Esophagus (tissue), 2 donors: ENCODE measurements at regions not wholly inside any gene's neighbourhood (a gene's known extent, or its start where the extent isn't known, plus 50 kb on each side); places are given as distances from the start of the nearest gene placed in this dataset.

ENCODE experiments used
- H3K27ac ChIP-seq, 2 donors: one replicate each; pipeline ENCODE4 v1.5.1; 2013; ENCODE audit warnings: low read depth in 2 of 2, mild to moderate bottlenecking in 2 of 2, inconsistent platforms in 1 of 2, low read length in 1 of 2, moderate library complexity in 1 of 2
- H3K27me3 ChIP-seq, 2 donors: one replicate each; pipeline ENCODE4 v1.6.1; 2013; ENCODE audit warnings: low read length in 2 of 2, control low read depth in 1 of 2, mild to moderate bottlenecking in 1 of 2; ENCODE audit not compliant: insufficient read depth in 2 of 2, control insufficient read depth in 1 of 2
- H3K36me3 ChIP-seq, 2 donors: one replicate each; pipeline ENCODE4 v1.6.1; 2013; ENCODE audit warnings: low read length in 1 of 2; ENCODE audit not compliant: control insufficient read depth in 2 of 2, insufficient read depth in 2 of 2
- H3K4me1 ChIP-seq, 2 donors: one replicate each; pipeline ENCODE4 v1.6.1; 2013; ENCODE audit warnings: low read length in 1 of 2; ENCODE audit not compliant: control insufficient read depth in 2 of 2, insufficient read depth in 2 of 2
- H3K4me3 ChIP-seq, 2 donors: one replicate each; pipeline ENCODE4 v1.5.1; 2013; ENCODE audit warnings: low read length in 2 of 2, mild to moderate bottlenecking in 2 of 2, low read depth in 1 of 2, moderate library complexity in 1 of 2
- H3K9me3 ChIP-seq, 2 donors: one replicate each; pipeline ENCODE4 v1.6.1; 2013; ENCODE audit warnings: mild to moderate bottlenecking in 2 of 2, low read depth in 1 of 2, low read length in 1 of 2, moderate library complexity in 1 of 2; ENCODE audit not compliant: control insufficient read depth in 2 of 2, insufficient read depth in 1 of 2
- WGBS, 2 donors: extraction: QIAGEN DNeasy Blood & Tissue Kit; methylation state at CpG; one replicate each; pipeline ENCODE4 v1.1.7; 2013; 5-methylcytosine and 5-hydroxymethylcytosine counted together
- donor health status: healthy with polysubstance abuse.
- donor health status: Bipolar disorder and iron deficiency.

DNA sequence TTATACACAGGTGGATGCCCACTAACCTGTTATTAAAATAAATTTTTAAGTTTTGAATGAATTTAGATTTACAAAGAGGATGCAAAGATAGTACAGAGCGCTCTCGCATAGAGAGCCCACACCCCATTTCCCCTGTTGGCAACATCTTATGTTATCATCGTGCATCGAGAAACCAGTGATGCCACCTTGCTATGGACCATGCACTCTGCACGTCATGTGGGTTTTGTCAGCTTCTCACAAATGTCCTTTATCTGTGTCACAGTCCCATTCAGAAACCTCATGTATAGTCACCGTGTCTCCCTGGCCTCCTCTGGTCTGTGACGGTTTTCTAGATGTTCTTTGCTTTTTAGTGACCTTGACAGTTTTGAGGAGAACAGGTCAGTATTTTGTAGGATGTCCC lies 60.0 kb downstream of the ING1 start:
- Histone ChIP-seq H3K36me3 (no peaks in the 10 kb centered on the region), H3K27ac (no peak overlapping the region), H3K4me3 (no peak overlapping the region), H3K27me3 (no peaks in the 10 kb centered on the region), H3K9me3 (no peaks in the 10 kb centered on the region), H3K4me1 (no peaks in the 10 kb centered on the region)
- 85 to 90% methylated on average over 7 of the region's 7 CpGs for WGBS, 2 donors

DNA sequence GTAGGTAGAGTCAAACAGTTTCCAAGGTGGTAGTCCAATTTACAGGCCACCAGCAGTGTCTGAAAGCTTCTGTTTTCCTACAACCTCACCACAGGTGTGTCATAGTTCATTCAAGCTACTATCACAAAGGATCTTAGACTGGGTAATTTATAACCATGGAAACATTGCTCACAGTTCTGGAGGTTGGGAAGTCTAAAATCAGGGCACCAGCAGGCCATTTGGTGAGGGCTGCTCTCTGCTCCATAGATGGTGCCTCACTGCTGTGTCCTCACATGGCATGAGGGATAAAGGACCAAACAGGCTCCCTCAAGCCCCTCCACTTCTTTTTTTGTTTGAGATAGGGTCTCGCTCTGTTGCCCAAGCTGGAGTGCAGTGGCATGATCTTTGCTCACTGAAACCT lies 60.6 kb downstream of the ING1 start:
- H3K4me1 ChIP-seq, result no peaks in the 10 kb centered on the region
- 95% methylated on average over 1 of the region's 1 CpG for WGBS, 2 donors
- no peak overlapping the region for H3K4me3 ChIP-seq
- no peak overlapping the region for H3K27ac ChIP-seq
- no peaks in the 10 kb centered on the region for H3K9me3 ChIP-seq
- no peaks in the 10 kb centered on the region for H3K36me3 ChIP-seq
- H3K27me3 ChIP-seq, result no peaks in the 10 kb centered on the region

DNA sequence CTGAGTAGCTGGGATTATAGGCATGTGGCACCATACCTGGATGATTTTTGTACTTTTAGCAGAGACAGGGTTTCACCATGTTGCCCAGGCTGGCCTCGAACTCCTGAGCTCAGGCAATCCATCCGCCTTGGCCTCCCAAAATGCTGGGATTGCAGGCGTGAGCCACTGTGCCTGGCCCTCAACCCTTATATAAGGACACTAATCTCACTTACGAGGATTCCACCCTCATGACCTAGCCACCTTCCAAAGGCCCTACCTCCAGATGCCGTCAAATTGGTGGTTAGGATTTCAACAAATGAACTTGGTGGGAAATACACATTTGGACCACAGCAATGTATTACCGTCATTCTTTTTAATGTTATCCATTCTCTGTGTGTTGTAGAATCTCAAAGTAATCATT lies 61.0 kb downstream of the ING1 start:
- Histone ChIP-seq H3K4me3 (no peak overlapping the region), H3K36me3 (no peaks in the 10 kb centered on the region), H3K27me3 (no peaks in the 10 kb centered on the region), H3K27ac (no peak overlapping the region), H3K9me3 (no peaks in the 10 kb centered on the region), H3K4me1 (no peaks in the 10 kb centered on the region)
- WGBS, 2 donors, result 90 to 92% methylated on average over 6 of the region's 6 CpGs

DNA sequence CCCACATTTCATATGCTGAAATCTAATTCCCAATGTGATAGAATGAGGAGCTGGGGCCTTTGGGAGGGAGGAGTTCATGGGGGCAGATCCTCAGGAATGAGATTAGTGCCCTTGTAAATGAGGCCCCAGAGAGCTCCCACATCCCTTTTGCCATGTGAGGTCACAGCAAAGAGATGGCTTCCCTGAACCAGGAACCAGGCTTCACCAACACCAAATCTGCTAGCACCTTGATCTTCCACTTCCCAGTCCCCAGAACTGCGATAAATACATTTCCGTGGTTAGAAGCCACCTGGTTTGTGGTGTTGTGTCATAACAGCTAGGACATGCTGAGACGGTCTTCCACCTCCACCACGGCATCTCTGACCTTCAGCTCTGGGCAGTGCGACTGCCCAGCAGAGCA lies 62.1 kb downstream of the ING1 start:
- Histone ChIP-seq H3K4me1 (no peaks in the 10 kb centered on the region), H3K27me3 (no peaks in the 10 kb centered on the region), H3K4me3 (no peak overlapping the region), H3K27ac (no peak overlapping the region), H3K36me3 (no peaks in the 10 kb centered on the region), H3K9me3 (no peaks in the 10 kb centered on the region)
- 80 to 88% methylated on average over 5 of the region's 5 CpGs for WGBS, 2 donors

DNA sequence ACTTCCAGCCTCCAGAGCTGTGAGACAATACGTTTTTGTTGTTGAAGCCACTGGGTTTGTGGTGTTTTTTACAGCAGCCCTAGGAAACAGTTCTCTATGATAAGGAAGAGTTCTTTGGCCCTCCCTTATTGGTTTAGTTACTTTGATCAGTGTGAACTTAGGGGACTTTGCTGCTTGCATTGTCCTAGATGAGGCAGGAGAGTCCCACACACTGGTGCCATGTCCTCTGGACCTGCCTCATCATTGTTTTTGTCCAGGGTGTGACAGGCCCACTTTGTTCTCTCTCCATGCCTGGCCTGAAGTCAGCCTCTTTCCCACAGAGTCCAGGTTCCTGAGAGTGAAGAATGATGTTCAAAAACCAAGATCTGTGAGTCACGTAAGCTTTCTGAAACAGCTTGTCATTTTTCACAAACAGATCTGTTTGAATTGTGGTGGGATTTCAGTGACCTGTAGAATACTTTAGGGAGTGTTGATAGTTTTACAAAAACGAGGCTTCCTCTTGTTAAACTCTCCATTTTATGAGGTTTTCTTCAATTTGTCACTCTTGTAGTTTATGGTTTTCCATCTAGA lies 63.8 kb downstream of the ING1 start:
- Histone ChIP-seq H3K27me3 (no peaks in the 10 kb centered on the region), H3K27ac (no peak overlapping the region), H3K9me3 (peaks cover 0 to 4% of the 10 kb centered on the region in 2 donors), H3K4me3 (no peak overlapping the region), H3K36me3 (no peaks in the 10 kb centered on the region), H3K4me1 (no peaks in the 10 kb centered on the region)
- WGBS, 2 donors, result 68 to 74% methylated on average over 3 of the region's 3 CpGs

DNA sequence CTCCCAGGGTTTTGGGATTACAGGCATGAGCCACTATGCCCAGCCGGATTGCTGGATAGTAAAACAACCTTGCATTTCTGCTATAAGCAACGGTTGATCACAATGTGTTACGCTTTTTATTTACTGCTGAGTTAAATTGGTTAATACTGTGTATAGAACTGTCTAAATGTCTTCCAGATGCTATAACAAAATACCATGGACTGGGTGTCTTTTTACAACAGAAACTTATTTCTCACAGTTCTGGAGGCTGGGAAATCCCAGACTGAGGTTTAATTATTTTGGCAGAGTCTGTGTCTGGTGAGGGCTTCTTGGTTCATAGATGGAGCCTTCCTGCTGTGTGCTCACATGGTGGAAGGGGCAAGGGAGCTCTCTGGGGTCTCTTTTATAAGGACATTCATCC lies 65.5 kb downstream of the ING1 start:
- Histone ChIP-seq H3K27me3 (no peaks in the 10 kb centered on the region), H3K4me1 (no peaks in the 10 kb centered on the region), H3K27ac (no peak overlapping the region), H3K4me3 (no peak overlapping the region), H3K36me3 (no peaks in the 10 kb centered on the region), H3K9me3 (peaks cover 0 to 4% of the 10 kb centered on the region in 2 donors)
- 91 to 92% methylated on average over 3 of the region's 3 CpGs for WGBS, 2 donors

DNA sequence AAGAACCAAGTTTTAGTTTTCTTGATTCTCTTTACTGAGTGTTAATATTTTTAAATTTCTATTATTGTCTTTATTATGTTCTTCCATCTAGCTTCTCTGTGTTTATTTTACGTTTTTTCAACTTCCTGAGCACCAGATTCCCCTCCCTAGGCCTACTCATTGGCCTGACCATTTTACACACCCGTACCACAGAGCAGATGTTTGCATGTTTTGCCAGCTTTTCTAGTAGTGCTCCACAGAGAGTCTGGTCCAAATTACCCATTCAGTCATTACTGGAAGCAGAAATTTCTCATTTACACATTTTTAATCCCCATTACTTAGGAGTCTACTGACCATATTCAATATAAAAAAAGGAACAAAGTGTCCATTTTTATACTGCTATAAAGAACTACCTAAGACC lies 66.9 kb downstream of the ING1 start:
- no peaks in the 10 kb centered on the region for H3K36me3 ChIP-seq
- no peak overlapping the region for H3K4me3 ChIP-seq
- 51 to 56% methylated on average over 2 of the region's 2 CpGs for WGBS, 2 donors
- H3K27ac ChIP-seq, result no peak overlapping the region
- H3K4me1 ChIP-seq, result no peaks in the 10 kb centered on the region
- no peaks in the 10 kb centered on the region for H3K27me3 ChIP-seq
- H3K9me3 ChIP-seq, result peaks cover 2 to 4% of the 10 kb centered on the region in 2 donors

DNA sequence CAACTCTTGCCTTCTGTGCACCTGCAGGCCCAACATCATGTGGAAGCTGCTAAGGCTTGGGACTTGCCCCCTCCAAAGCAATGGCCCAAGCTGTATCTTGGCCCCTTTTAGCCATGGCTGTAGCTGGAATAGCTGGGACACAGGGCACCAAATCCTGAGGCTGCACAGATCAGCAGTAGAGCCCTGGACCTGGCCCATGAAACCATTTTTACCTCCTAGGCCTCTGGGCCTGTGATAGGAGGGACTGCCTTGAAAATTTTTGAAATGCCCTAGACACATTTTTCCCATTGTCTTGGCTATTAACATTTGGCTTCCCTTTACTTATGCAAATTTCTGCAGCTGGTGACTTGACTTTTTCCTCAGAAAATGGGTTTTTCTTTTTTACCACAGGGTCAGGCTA lies 68.7 kb downstream of the ING1 start:
- Histone ChIP-seq H3K36me3 (no peaks in the 10 kb centered on the region), H3K27ac (no peak overlapping the region), H3K27me3 (peaks cover 0 to 2% of the 10 kb centered on the region in 2 donors), H3K9me3 (peaks cover 3 to 4% of the 10 kb centered on the region in 2 donors), H3K4me1 (no peaks in the 10 kb centered on the region), H3K4me3 (no peak overlapping the region)

DNA sequence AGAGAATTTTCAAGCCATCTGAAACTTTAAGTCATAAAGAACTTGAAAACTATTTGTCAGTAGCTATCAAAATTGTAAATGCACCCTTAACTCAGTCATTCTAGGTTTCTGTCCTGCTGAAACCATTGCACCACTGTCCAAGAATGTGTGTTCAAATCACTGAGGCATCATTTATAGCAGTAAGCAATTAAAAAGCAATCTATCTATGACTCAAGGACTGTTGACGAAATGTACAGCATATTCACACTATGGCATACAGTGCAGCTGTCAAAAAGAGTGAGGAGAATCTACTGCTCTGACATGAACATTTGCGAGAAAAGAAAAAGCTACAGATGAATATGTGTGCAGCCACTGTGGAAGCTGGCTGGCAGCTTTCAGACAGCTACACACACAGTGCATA lies 71.2 kb downstream of the ING1 start:
- Histone ChIP-seq H3K9me3 (peaks cover 3 to 4% of the 10 kb centered on the region in 2 donors), H3K27ac (no peak overlapping the region), H3K4me1 (no peaks in the 10 kb centered on the region), H3K27me3 (peaks cover 0 to 2% of the 10 kb centered on the region in 2 donors), H3K4me3 (no peak overlapping the region), H3K36me3 (no peaks in the 10 kb centered on the region)
- 83 to 84% methylated on average over 2 of the region's 2 CpGs for WGBS, 2 donors

DNA sequence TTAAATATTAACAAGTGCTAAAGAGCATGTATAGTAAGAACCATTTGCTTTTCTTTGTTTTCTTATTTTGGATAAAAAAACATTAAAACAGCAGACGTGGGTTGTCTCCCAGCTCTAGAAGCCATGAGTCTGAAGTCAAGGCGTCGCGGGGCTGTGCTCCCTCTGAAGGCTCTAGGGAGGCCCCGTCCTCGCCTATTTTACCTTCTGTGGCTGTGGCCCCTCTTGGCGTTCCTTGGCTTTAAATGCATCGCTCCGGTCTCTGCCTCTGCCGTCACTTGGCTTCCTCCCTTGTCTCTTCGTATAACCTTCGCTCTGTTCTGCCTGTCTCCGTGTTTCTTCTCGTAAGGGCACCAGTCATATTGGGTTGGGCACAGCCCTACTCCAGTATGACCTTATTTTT lies 75.3 kb downstream of the ING1 start:
- Histone ChIP-seq H3K4me1 (no peaks in the 10 kb centered on the region), H3K36me3 (no peaks in the 10 kb centered on the region), H3K27ac (no peak overlapping the region), H3K4me3 (no peak overlapping the region), H3K27me3 (peaks cover 0 to 2% of the 10 kb centered on the region in 2 donors), H3K9me3 (peaks cover 0 to 16% of the 10 kb centered on the region in 2 donors)
- WGBS, 2 donors, result 90 to 95% methylated on average over 14 of the region's 14 CpGs
